Esophagus (tissue), 2 donors: ENCODE measurements at regions not wholly inside any gene's neighbourhood (a gene's known extent, or its start where the extent isn't known, plus 50 kb on each side); places are given as distances from the start of the nearest gene placed in this dataset.

Experiments
- H3K27ac ChIP-seq, 2 donors: one replicate each; pipeline ENCODE4 v1.5.1; 2013; ENCODE audit warnings: low read depth in 2 of 2, mild to moderate bottlenecking in 2 of 2, inconsistent platforms in 1 of 2, low read length in 1 of 2, moderate library complexity in 1 of 2
- H3K27me3 ChIP-seq, 2 donors: one replicate each; pipeline ENCODE4 v1.6.1; 2013; ENCODE audit warnings: low read length in 2 of 2, control low read depth in 1 of 2, mild to moderate bottlenecking in 1 of 2; ENCODE audit not compliant: insufficient read depth in 2 of 2, control insufficient read depth in 1 of 2
- H3K36me3 ChIP-seq, 2 donors: one replicate each; pipeline ENCODE4 v1.6.1; 2013; ENCODE audit warnings: low read length in 1 of 2; ENCODE audit not compliant: control insufficient read depth in 2 of 2, insufficient read depth in 2 of 2
- H3K4me1 ChIP-seq, 2 donors: one replicate each; pipeline ENCODE4 v1.6.1; 2013; ENCODE audit warnings: low read length in 1 of 2; ENCODE audit not compliant: control insufficient read depth in 2 of 2, insufficient read depth in 2 of 2
- H3K4me3 ChIP-seq, 2 donors: one replicate each; pipeline ENCODE4 v1.5.1; 2013; ENCODE audit warnings: low read length in 2 of 2, mild to moderate bottlenecking in 2 of 2, low read depth in 1 of 2, moderate library complexity in 1 of 2
- H3K9me3 ChIP-seq, 2 donors: one replicate each; pipeline ENCODE4 v1.6.1; 2013; ENCODE audit warnings: mild to moderate bottlenecking in 2 of 2, low read depth in 1 of 2, low read length in 1 of 2, moderate library complexity in 1 of 2; ENCODE audit not compliant: control insufficient read depth in 2 of 2, insufficient read depth in 1 of 2
- WGBS, 2 donors: extraction: QIAGEN DNeasy Blood & Tissue Kit; methylation state at CpG; one replicate each; pipeline ENCODE4 v1.1.7; 2013; 5-methylcytosine and 5-hydroxymethylcytosine counted together
- donor health status: healthy with polysubstance abuse.
- donor health status: Bipolar disorder and iron deficiency.

DNA sequence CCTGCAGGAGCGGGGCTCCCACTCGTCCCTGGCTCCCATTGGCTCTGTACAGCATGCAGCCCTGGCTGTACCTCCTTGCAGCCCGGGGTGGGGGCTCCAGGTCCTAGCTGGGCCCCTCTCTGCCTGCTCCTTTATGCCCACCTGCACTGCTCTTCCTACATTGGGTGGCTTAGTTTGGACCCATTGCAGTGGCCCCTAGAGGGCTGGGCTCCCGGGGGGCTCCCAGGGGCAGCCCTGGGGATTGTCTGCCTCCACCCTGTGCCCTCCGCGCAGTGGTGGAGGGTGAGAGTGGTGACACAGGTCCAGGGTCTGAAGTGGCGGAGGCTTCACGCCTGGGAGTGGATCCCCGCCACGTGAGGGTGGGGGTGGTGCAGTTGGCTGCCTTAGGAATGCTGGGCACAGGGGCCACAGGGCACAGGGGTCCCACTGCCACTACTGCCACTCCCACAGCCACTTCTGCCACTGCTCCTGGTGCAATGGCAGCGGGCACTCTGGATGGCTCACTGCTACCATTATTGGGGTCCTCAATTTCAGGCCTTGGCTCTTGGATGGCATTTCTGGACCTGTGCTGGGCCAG is 177.1 kb downstream of the ARL4A start:
- peaks cover 0 to 15% of the 10 kb centered on the region in 2 donors for H3K4me1 ChIP-seq
- no peak overlapping the region for H3K27ac ChIP-seq
- no peaks in the 10 kb centered on the region for H3K9me3 ChIP-seq
- 81 to 94% methylated on average over 11 of the region's 11 CpGs for WGBS, 2 donors
- no peaks in the 10 kb centered on the region for H3K36me3 ChIP-seq
- H3K27me3 ChIP-seq = no peaks in the 10 kb centered on the region
- no peak overlapping the region for H3K4me3 ChIP-seq

DNA sequence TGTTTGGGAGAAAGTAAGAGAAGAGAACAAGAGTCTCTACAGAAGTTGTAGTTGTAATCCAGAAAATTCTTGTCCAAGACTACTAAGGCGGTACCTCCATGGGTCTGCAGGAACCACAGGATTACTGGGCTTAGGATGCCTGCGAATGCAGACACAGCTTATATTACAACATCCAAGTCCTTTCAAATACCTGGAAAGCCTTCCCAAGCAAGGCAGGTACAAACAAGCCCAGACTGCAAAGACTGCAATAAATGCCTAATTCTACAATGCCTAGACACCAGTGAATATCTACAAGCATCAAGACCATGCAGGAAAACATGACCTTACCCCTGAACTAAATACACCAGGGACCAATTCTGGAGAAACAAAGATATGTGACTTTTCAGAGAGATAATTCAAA is 178.2 kb downstream of the ARL4A start:
- WGBS, 2 donors = 45 to 72% methylated on average over 2 of the region's 2 CpGs
- Histone ChIP-seq H3K36me3 (no peaks in the 10 kb centered on the region), H3K27me3 (no peaks in the 10 kb centered on the region), H3K4me3 (no peak overlapping the region), H3K4me1 (peaks cover 0 to 15% of the 10 kb centered on the region in 2 donors), H3K9me3 (no peaks in the 10 kb centered on the region), H3K27ac (no peak overlapping the region)

DNA sequence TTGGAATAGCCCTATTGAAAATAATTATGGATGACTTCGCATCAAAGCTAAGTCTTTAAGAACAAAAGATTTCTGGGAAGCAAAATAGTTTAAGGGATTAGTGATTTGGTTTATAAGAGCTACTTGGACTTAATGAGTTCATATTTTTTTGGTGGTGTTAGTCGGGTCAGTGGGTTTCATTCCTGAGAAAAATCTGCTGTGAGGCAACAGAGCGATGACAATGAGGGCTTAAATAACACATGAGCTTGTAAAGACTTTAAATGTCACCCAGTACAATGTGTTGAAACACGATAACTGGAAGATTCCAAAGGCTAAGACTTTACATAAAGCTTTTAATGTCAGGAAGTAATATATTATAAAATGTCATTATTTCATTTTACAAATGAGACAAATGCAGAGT is 178.8 kb downstream of the ARL4A start:
- H3K9me3 ChIP-seq = no peaks in the 10 kb centered on the region
- H3K36me3 ChIP-seq = no peaks in the 10 kb centered on the region
- H3K27me3 ChIP-seq = no peaks in the 10 kb centered on the region
- peaks cover 0 to 15% of the 10 kb centered on the region in 2 donors for H3K4me1 ChIP-seq
- H3K4me3 ChIP-seq = no peak overlapping the region
- WGBS, 2 donors = 57 to 64% methylated on average over 4 of the region's 4 CpGs
- no peak overlapping the region for H3K27ac ChIP-seq

DNA sequence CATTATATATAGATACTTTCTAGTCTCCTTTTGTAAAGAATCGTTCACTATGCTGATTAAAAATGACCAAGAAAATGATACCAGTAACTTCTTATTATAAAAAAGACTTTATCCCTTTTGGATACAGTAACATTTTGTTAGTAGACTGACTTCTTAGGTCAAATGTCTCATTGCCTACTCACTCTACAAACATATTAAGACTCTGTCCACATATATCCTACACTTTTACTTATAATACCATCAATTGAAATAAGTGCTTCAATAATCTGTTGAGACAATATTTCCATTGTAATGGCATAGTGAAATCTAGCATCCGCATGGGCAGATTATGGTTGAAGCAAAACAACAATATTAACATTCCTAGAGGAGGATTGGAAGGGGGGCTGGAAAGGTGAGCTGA is 180.6 kb downstream of the ARL4A start:
- 79 to 84% methylated on average over 2 of the region's 2 CpGs for WGBS, 2 donors
- Histone ChIP-seq H3K27ac (no peak overlapping the region), H3K27me3 (no peaks in the 10 kb centered on the region), H3K4me1 (peaks cover 0 to 15% of the 10 kb centered on the region in 2 donors), H3K9me3 (no peaks in the 10 kb centered on the region), H3K4me3 (no peak overlapping the region), H3K36me3 (no peaks in the 10 kb centered on the region)

DNA sequence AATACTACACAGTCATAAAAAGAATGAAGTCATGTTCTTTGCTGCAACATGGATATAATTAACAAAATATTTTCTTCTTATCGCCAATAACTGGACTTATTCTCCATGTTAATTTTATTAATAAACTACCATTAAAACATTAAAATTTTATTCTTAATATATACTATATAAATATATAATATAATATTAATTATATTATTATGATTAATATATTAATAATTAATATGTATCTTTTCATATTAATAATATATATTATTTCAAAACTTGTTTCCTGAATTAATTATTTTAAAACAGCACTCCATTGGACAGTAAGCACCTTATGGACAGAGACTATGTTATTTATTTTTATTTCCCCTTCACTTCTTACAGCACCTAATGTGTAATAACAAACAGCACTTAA is 182.8 kb downstream of the ARL4A start:
- H3K4me1 ChIP-seq = peaks cover 0 to 2% of the 10 kb centered on the region in 2 donors
- 97 to 99% methylated on average over 1 of the region's 1 CpG for WGBS, 2 donors

DNA sequence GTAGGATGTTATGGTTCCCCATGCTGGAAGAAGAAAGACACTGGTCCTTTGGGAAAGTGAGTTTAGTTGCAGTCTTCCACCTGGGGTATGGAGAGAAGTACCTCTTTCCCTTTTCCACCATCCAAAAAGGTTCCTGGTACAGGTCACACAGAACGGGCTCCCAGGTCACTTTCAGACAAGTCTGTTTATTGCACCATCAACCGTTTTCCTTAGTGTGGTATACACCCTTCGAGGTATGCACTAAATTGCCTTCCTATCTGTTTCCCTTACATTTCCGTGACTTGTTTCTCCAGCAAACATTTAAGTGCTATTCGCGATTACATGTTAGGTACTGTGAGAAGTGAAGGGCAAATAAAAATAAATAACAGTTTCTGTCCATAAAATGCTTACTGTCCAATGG is 185.1 kb downstream of the ARL4A start:
- no peak overlapping the region for H3K27ac ChIP-seq
- no peaks in the 10 kb centered on the region for H3K36me3 ChIP-seq
- WGBS, 2 donors = 83 to 92% methylated on average over 6 of the region's 6 CpGs
- no peaks in the 10 kb centered on the region for H3K9me3 ChIP-seq
- no peaks in the 10 kb centered on the region for H3K4me1 ChIP-seq
- no peak overlapping the region for H3K4me3 ChIP-seq
- H3K27me3 ChIP-seq = no peaks in the 10 kb centered on the region

More for the DNA sequence above, 182.8 kb downstream of the ARL4A start:
- Histone ChIP-seq H3K27ac (no peak overlapping the region), H3K4me3 (no peak overlapping the region), H3K27me3 (no peaks in the 10 kb centered on the region), H3K9me3 (no peaks in the 10 kb centered on the region), H3K36me3 (no peaks in the 10 kb centered on the region)

DNA sequence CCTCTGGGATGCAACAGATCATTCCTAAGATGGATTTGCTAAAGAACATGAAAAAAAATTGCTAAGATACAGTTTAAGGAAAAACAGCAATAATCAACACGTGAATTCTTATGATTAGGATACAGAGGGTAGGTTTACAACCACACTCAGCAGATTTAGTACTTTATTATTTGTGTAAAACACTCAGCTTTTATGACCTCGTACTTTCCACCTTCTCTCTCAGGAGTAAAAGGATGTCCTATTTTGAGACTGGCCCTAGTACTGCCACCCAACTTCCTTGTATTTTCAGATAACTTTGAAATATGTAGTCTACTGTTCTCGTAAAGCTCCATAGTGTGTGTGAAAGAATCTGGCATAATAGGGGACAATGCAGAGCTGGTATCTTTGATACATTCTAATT is 186.1 kb downstream of the ARL4A start:
- WGBS, 2 donors = 55 to 65% methylated on average over 3 of the region's 3 CpGs
- no peak overlapping the region for H3K4me3 ChIP-seq
- H3K36me3 ChIP-seq = no peaks in the 10 kb centered on the region
- H3K27ac ChIP-seq = no peak overlapping the region
- no peaks in the 10 kb centered on the region for H3K27me3 ChIP-seq
- H3K4me1 ChIP-seq = no peaks in the 10 kb centered on the region
- H3K9me3 ChIP-seq = no peaks in the 10 kb centered on the region

DNA sequence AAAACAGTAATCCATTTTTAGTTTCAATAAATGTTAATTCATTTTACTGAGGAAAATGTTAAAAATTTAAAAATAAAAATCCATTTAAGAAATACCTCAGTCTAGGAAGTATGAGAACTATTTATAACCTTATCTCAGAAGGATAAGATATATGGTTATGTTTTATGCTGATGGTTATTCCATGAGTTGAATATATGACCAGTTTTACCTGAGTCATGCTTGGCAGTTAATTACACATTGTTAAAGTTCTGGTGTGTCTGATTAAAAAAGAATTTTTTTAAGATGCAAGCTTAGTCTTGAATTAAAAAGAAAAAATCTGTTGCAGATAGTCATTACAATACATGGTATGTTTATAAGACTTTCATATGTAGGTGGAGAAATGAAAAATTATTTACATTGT is 191.7 kb downstream of the ARL4A start:
- Histone ChIP-seq H3K4me3 (no peak overlapping the region), H3K27ac (no peak overlapping the region), H3K9me3 (no peaks in the 10 kb centered on the region), H3K27me3 (no peaks in the 10 kb centered on the region), H3K36me3 (no peaks in the 10 kb centered on the region), H3K4me1 (no peaks in the 10 kb centered on the region)

DNA sequence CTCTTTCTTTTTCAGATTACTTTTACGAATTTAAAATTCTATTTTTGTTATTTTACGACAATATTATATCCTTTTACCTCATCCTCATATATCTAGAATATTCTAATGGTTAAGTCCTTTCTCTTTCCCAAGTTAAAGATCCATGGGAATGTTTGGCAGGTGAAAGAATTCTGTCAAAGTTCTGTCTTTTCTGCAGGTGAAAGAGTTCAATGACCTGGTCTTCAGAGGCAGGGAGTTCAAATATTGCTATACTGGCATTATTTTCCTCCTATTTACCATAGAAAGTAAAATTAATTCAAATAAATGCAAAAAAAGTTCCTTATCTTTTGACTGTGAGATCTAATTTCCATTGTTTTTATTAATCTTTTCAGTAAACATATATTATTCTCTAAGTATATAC is 194.3 kb downstream of the ARL4A start:
- Histone ChIP-seq H3K36me3 (no peaks in the 10 kb centered on the region), H3K4me3 (no peak overlapping the region), H3K27ac (no peak overlapping the region), H3K4me1 (no peaks in the 10 kb centered on the region), H3K27me3 (no peaks in the 10 kb centered on the region), H3K9me3 (no peaks in the 10 kb centered on the region)
- 90 to 96% methylated on average over 2 of the region's 2 CpGs for WGBS, 2 donors

DNA sequence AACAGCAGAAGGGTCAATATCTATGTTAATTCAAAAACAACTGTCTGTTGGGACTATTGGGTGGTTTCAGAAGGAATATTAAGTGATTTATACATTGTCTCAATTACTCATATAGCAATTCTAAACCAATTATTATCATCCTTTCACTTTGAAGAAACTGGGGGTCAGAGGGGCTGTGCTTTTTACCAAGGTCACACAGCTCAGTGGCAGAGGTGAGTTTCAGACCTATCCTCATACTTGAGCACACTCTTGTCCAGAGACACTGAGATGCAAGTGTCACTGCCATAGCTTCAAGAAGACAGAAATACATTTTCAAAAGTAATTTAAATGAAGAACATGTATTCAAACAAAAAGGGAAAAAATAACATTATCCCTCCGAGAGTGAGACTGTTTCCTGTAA is 195.3 kb downstream of the ARL4A start:
- H3K9me3 ChIP-seq = no peaks in the 10 kb centered on the region
- no peaks in the 10 kb centered on the region for H3K27me3 ChIP-seq
- no peak overlapping the region for H3K27ac ChIP-seq
- H3K4me1 ChIP-seq = no peaks in the 10 kb centered on the region
- no peak overlapping the region for H3K4me3 ChIP-seq
- no peaks in the 10 kb centered on the region for H3K36me3 ChIP-seq
- WGBS, 2 donors = 81 to 86% methylated on average over 1 of the region's 1 CpG
